SK-N-SH treated with all-trans-retinoic acid at 6 μM for 48 hours (cell line): ENCODE measurements at regions not wholly inside any gene's neighbourhood (a gene's known extent, or its start where the extent isn't known, plus 50 kb on each side); places are given as distances from the start of the nearest gene placed in this dataset.

Experiments used
- ATAC-seq: fragments of 200-7000 bp; cut with Tn5 transposase; 3 replicates; pipeline ENCODE4 v1.9.1; 2020; ENCODE audit warnings: mild to moderate bottlenecking, moderate library complexity
- ARNTL ChIP-seq: fragments of 450-650 bp; formaldehyde crosslinking; IDR thresholded peaks from 2 replicates; pipeline ENCODE4 v1.5.0; 2020; ENCODE audit warnings: low read depth, mild to moderate bottlenecking, moderate library complexity, borderline replicate concordance
- BACH2 ChIP-seq: fragments of 250-450 bp; sonication (Bioruptor Pico); IDR thresholded peaks from 2 replicates; pipeline ENCODE4 v1.9.0; 2021; ENCODE audit warnings: mild to moderate bottlenecking, borderline replicate concordance
- CREB5 ChIP-seq: fragments of 250-450 bp; sonication (Bioruptor Pico); IDR thresholded peaks from 2 replicates; pipeline ENCODE4 v1.5.1; 2020; ENCODE audit warnings: low read depth, mild to moderate bottlenecking, moderate library complexity
- CSDC2 ChIP-seq: fragments of 250-450 bp; sonication (Bioruptor Pico); IDR thresholded peaks from 2 replicates; pipeline ENCODE4 v1.5.0; 2020; ENCODE audit warnings: mild to moderate bottlenecking, moderate library complexity
- CSRNP3 ChIP-seq: fragments of 250-450 bp; sonication (Bioruptor Pico); IDR thresholded peaks from 2 replicates; pipeline ENCODE4 v1.5.1; 2021; ENCODE audit warnings: mild to moderate bottlenecking, moderate library complexity
- ESRRG ChIP-seq: fragments of 250-450 bp; sonication (Bioruptor Pico); IDR thresholded peaks from 2 replicates; pipeline ENCODE4 v1.6.1; 2021; ENCODE audit warnings: mild to moderate bottlenecking
- GLIS3 ChIP-seq: fragments of 250-450 bp; sonication (Bioruptor Pico); IDR thresholded peaks from 2 replicates; pipeline ENCODE4 v1.5.0; 2020; ENCODE audit warnings: mild to moderate bottlenecking, moderate library complexity
- ISL1 ChIP-seq: fragments of 250-450 bp; sonication (Bioruptor Pico); IDR thresholded peaks from 2 replicates; pipeline ENCODE4 v2.1.2; 2022; ENCODE audit warnings: mild to moderate bottlenecking, moderate library complexity
- OSR1 ChIP-seq: fragments of 250-450 bp; sonication (Bioruptor Pico); IDR thresholded peaks from 2 replicates; pipeline ENCODE4 v1.8.0; 2022; ENCODE audit warnings: moderate library complexity, mild to moderate bottlenecking, inconsistent platforms
- PATZ1 ChIP-seq: fragments of 250-450 bp; sonication (Bioruptor Pico); IDR thresholded peaks from 2 replicates; pipeline ENCODE4 v1.8.0; 2020; ENCODE audit warnings: mild to moderate bottlenecking, moderate library complexity, borderline replicate concordance
- POU6F1 ChIP-seq: fragments of 250-450 bp; sonication (Bioruptor Pico); IDR thresholded peaks from 2 replicates; pipeline ENCODE4 v1.8.0; 2021; ENCODE audit warnings: low read depth, mild to moderate bottlenecking, moderate library complexity, borderline replicate concordance
- RARB ChIP-seq: fragments of 250-450 bp; sonication (Bioruptor Pico); IDR thresholded peaks from 2 replicates; pipeline ENCODE4 v1.8.0; 2021; ENCODE audit warnings: mild to moderate bottlenecking, moderate library complexity
- SNAI2 ChIP-seq: fragments of 250-450 bp; sonication (Bioruptor Pico); IDR thresholded peaks from 2 replicates; pipeline ENCODE4 v1.5.0; 2020; ENCODE audit warnings: mild to moderate bottlenecking, moderate library complexity
- TCF4 ChIP-seq: fragments of 250-450 bp; sonication (Bioruptor Pico); IDR thresholded peaks from 2 replicates; pipeline ENCODE4 v1.8.0; 2021; ENCODE audit warnings: mild to moderate bottlenecking, moderate library complexity, borderline replicate concordance
- TOX ChIP-seq: fragments of 250-450 bp; sonication (Bioruptor Pico); IDR thresholded peaks from 2 replicates; pipeline ENCODE4 v1.8.0; 2021; ENCODE audit warnings: mild to moderate bottlenecking, moderate library complexity, borderline replicate concordance
- ZFP3 ChIP-seq: fragments of 250-450 bp; sonication (Bioruptor Pico); IDR thresholded peaks from 2 replicates; pipeline ENCODE4 v1.5.0; 2020; ENCODE audit warnings: mild to moderate bottlenecking, moderate library complexity
- ZFP30 ChIP-seq: fragments of 450-650 bp; formaldehyde crosslinking; IDR thresholded peaks from 2 replicates; pipeline ENCODE4 v1.5.0; 2022; ENCODE audit warnings: mild to moderate bottlenecking, moderate library complexity
- ZNF565 ChIP-seq: fragments of 450-650 bp; formaldehyde crosslinking; conservative IDR thresholded peaks from 2 replicates; pipeline ENCODE4 v1.5.0; 2020; ENCODE audit warnings: low read depth, mild to moderate bottlenecking, moderate library complexity

GRCh38 chr6:18792866-18793265 lies 405.7 kb downstream of the RNF144B start:
- ATAC-seq = no peak
- no peak for TF ChIP-seq TOX (CRISPR knock-in tag)
- TF ChIP-seq ARNTL = no peak
- TF ChIP-seq CSRNP3 (CRISPR knock-in tag) = no peak
- TF ChIP-seq ISL1 (CRISPR knock-in tag) = no peak
- TF ChIP-seq ZFP30 (CRISPR knock-in tag) = no peak
- no peak for TF ChIP-seq PATZ1 (CRISPR knock-in tag)
- TF ChIP-seq SNAI2 (CRISPR knock-in tag) = no peak
- no peak for TF ChIP-seq OSR1 (CRISPR knock-in tag)

GRCh38 chr6:18795726-18796125 lies 408.6 kb downstream of the RNF144B start:
- TF ChIP-seq PATZ1 (CRISPR knock-in tag) = no peak
- no peak for TF ChIP-seq ISL1 (CRISPR knock-in tag)
- no peak for TF ChIP-seq CSDC2
- TF ChIP-seq, all 23 proteins: peak for 0
- ATAC-seq = no peak

- ATAC-seq = no peak
- TF ChIP-seq CSRNP3 (CRISPR knock-in tag) (no peak), ZFP3 (CRISPR knock-in tag) (no peak), ISL1 (CRISPR knock-in tag) (no peak)
- TF ChIP-seq, all 23 proteins: peak for 0
These were observed 433.6 kb downstream of the RNF144B start for GRCh38 chr6:18820725-18821124.

GRCh38 chr6:18823782-18824386 lies 436.7 kb downstream of the RNF144B start:
- ATAC-seq = no peak
- TF ChIP-seq ZFP3 (CRISPR knock-in tag) = no peak
- TF ChIP-seq ISL1 (CRISPR knock-in tag) = no peak
- no peak for TF ChIP-seq GLIS3 (CRISPR knock-in tag)
- no peak for TF ChIP-seq CSRNP3 (CRISPR knock-in tag)
- TF ChIP-seq ARNTL = no peak
- no peak for TF ChIP-seq TCF4 (CRISPR knock-in tag)
- TF ChIP-seq CSDC2 = no peak
- TF ChIP-seq CREB5 (CRISPR knock-in tag) = no peak
- no peak for TF ChIP-seq BACH2 (CRISPR knock-in tag)
- TF ChIP-seq ESRRG (CRISPR knock-in tag) = no peak
- no peak for TF ChIP-seq SNAI2 (CRISPR knock-in tag)
- TF ChIP-seq PATZ1 (CRISPR knock-in tag) = no peak
- TF ChIP-seq ZNF565 (CRISPR knock-in tag) = no peak
- no peak for TF ChIP-seq POU6F1 (CRISPR knock-in tag)
- TF ChIP-seq ZFP30 (CRISPR knock-in tag) = no peak
- no peak for TF ChIP-seq RARB (CRISPR knock-in tag)
